Aorta (tissue), 5 donors: ENCODE measurements at regions not wholly inside any gene's neighbourhood (a gene's known extent, or its start where the extent isn't known, plus 50 kb on each side); places are given as distances from the start of the nearest gene placed in this dataset.
A peak's percentile ranks its signal among the peaks of the same experiment; 100 is the strongest.

Source experiments
- ATAC-seq: fragments of 200-7000 bp; cut with Tn5 transposase; one replicate; pipeline ENCODE4 v1.9.1; 2022; ENCODE audit warnings: moderate library complexity; ENCODE audit not compliant: low FRiP score
- DNase-seq, 2 donors: peaks; one replicate each; pipeline ENCODE4 v3.0.0-alpha.2; 2020
- H3K27ac ChIP-seq, 2 donors: one replicate each; pipeline ENCODE4 v1.5.1; 2013; ENCODE audit warnings: low read length in 2 of 2, mild to moderate bottlenecking in 2 of 2, moderate library complexity in 2 of 2, control low read depth in 1 of 2, inconsistent platforms in 1 of 2, low read depth in 1 of 2
- H3K27me3 ChIP-seq, 2 donors: one replicate each; pipeline ENCODE4 v1.6.1; 2013; ENCODE audit warnings: control low read depth in 1 of 2, low read length in 1 of 2, mild to moderate bottlenecking in 1 of 2, moderate library complexity in 1 of 2; ENCODE audit not compliant: insufficient read depth in 2 of 2, control insufficient read depth in 1 of 2
- H3K36me3 ChIP-seq, 2 donors: one replicate each; pipeline ENCODE4 v1.6.1; 2013; ENCODE audit warnings: control low read depth in 1 of 2, low read length in 1 of 2, mild to moderate bottlenecking in 1 of 2; ENCODE audit not compliant: insufficient read depth in 2 of 2, control insufficient read depth in 1 of 2
- H3K4me1 ChIP-seq, 2 donors: one replicate each; pipeline ENCODE4 v1.6.1; 2013; ENCODE audit warnings: low read length in 2 of 2, control low read depth in 1 of 2, mild to moderate bottlenecking in 1 of 2, moderate library complexity in 1 of 2; ENCODE audit not compliant: insufficient read depth in 2 of 2, control insufficient read depth in 1 of 2
- H3K4me3 ChIP-seq, 2 donors: one replicate each; pipeline ENCODE4 v1.5.1; 2013; ENCODE audit warnings: low read length in 2 of 2, control low read depth in 1 of 2, mild to moderate bottlenecking in 1 of 2
- H3K9me3 ChIP-seq: one replicate; pipeline ENCODE4 v1.6.1; 2013; ENCODE audit warnings: mild to moderate bottlenecking, low read length; ENCODE audit not compliant: control insufficient read depth
- WGBS, 2 donors: extraction: QIAGEN DNeasy Blood & Tissue Kit; methylation state at CpG; one replicate each; pipeline ENCODE4 v1.1.7; 2013; 5-methylcytosine and 5-hydroxymethylcytosine counted together
- intact Hi-C, 2 donors: fragments of 100-400 bp; cut with DNase I; formaldehyde crosslinking; loops; one replicate each; pipeline versions ENCODE4 v1.14.2 to v1.15.0; 2022
- donor health status: healthy with polysubstance abuse.
- donor health status: Bipolar disorder and iron deficiency.
- donor health status: DM: no; HTN: no; CAD: no.
- donor health status: DM: no; HTN: no; CAD: no.
- donor health status: DM: yes; HTN: yes; CAD: no.

DNA sequence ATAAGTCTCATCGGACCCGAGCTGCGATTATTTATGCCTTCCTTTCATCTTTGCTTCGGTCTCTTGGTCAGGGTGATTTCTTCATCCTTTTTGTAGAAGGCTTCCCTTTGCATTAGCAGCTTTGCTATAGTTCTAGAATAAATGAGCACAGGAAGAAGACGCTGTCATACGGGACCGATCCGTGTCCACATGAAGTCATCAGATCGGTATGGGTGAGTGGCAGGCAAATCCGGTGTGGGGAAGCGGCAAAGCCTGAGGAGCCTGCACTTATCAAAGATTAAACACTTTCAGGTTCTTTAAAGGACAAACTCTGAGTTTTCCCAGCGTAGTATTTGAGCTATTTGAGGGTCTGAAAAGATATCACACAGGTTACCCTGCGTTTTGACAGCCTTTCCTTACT is 119.3 kb downstream of the IRS2 start:
- no peak for DNase-seq
- H3K4me1 ChIP-seq, result no peaks in the 10 kb centered on the region
- no peak for ATAC-seq
- H3K36me3 ChIP-seq, result no peaks in the 10 kb centered on the region
- no peak overlapping the region for H3K4me3 ChIP-seq
- H3K27ac ChIP-seq, result no peak overlapping the region
- 28 to 31% methylated on average over 13 of the region's 13 CpGs for WGBS, 2 donors
- no peaks in the 10 kb centered on the region for H3K27me3 ChIP-seq
- no peaks in the 10 kb centered on the region for H3K9me3 ChIP-seq
- intact Hi-C loops, result no loop called here

DNA sequence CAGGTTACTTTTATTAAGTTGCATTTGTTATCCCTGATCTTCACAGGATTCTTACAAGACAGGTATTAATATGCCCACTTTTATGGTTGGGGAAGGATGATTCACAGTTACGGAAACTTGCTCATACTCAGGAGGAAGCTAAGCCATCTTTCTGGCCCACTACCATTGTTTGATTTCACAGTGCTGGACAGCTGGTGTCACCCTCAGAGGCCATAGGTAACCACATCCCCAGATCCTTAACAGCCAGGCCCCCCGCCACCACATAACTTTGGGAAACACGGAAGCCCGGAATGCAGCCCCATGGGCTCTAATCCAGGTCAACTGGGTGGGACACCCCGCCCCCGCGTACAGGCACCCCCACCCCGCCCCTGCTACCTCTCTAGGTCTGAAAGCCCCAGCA is 119.7 kb downstream of the IRS2 start:
- no peak for DNase-seq
- intact Hi-C loops, result no loop called here
- H3K27me3 ChIP-seq, result no peaks in the 10 kb centered on the region

DNA sequence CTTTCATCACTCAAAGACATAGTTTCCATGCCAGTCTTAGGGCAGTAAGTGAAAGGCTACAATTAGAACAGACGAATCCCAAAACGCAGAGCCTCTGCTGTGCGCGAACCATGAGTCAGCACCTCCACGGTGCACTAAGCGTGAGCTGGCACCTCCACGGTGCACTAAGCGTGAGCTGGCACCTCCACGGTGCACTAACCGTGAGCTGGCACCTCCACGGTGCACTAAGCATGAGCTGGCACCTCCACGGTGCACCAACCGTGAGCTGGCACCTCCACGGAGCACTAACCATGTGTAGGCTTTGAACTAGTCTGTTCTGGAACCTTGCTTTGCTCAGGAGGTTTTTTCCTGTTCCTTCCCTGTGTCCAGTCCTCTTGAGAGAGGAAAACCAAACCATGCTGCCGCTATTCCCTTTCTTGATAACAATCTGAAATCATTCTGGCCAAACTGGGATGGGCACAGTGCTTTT is 120.6 kb downstream of the IRS2 start:
- no peaks in the 10 kb centered on the region for H3K4me1 ChIP-seq
- H3K9me3 ChIP-seq, result no peaks in the 10 kb centered on the region
- no peaks in the 10 kb centered on the region for H3K36me3 ChIP-seq
- 92% methylated on average over 15 of the region's 15 CpGs for WGBS, 2 donors
- ATAC-seq (no peak), DNase-seq (no peak)
- H3K27ac ChIP-seq, result no peak overlapping the region
- H3K4me3 ChIP-seq, result no peak overlapping the region
- intact Hi-C loops, result no loop called here
- no peaks in the 10 kb centered on the region for H3K27me3 ChIP-seq

More for the DNA sequence above, 119.7 kb downstream of the IRS2 start:
- H3K9me3 ChIP-seq, result no peaks in the 10 kb centered on the region
- no peak for ATAC-seq
- H3K27ac ChIP-seq, result no peak overlapping the region
- no peaks in the 10 kb centered on the region for H3K36me3 ChIP-seq
- 70 to 71% methylated on average over 8 of the region's 8 CpGs for WGBS, 2 donors
- H3K4me1 ChIP-seq, result no peaks in the 10 kb centered on the region
- H3K4me3 ChIP-seq, result no peak overlapping the region

DNA sequence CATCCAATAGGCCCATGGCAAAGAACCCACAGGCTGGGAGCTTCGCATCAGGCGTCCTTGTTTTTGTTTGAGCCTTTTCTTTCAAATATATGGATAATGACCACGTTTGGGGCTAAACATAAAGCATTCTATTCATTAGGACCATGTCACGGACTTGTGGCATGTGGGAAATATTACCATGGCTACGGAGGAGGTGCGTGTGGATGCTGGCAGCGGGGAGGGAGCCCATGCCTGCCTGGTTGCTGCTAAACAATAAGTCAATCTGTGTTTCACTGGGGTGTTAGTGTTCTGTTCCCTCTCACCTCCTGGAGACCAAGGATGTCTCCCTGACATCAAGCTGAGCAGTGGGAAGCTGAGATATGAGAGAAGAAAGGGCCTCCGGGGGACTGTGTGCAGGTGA is 121.1 kb downstream of the IRS2 start:
- H3K27me3 ChIP-seq, result no peaks in the 10 kb centered on the region
- H3K4me1 ChIP-seq, result no peaks in the 10 kb centered on the region
- no peaks in the 10 kb centered on the region for H3K36me3 ChIP-seq
- 86 to 91% methylated on average over 8 of the region's 8 CpGs for WGBS, 2 donors
- ATAC-seq, result no peak
- H3K27ac ChIP-seq, result no peak overlapping the region
- no peaks in the 10 kb centered on the region for H3K9me3 ChIP-seq
- DNase-seq, result no peak
- H3K4me3 ChIP-seq, result no peak overlapping the region
- intact Hi-C loops, result no loop called here

DNA sequence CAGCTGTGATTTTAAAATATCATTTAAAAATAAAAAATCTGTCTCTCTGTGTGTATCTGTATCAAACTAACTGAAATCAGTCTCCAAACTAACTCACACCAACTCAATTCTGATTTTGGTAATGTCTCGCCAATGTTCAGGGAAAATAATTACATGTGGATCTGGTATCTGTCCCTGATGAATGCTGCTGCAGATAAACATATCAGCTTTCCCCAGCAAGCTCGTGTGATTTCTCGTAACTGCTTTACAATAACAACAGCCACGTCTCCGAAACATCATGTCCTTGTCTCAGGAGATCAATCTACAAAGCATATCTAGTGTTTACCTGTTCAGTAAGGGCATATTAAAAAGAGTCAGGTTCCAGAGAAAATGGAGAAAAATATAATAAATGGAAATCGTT is 129.0 kb downstream of the IRS2 start:
- no peak for DNase-seq
- Histone ChIP-seq H3K4me3 (no peak overlapping the region), H3K36me3 (no peaks in the 10 kb centered on the region), H3K9me3 (no peaks in the 10 kb centered on the region), H3K27me3 (no peaks in the 10 kb centered on the region), H3K27ac (no peak overlapping the region), H3K4me1 (no peaks in the 10 kb centered on the region)
- no peak for ATAC-seq
- WGBS, 2 donors, result 35 to 41% methylated on average over 6 of the region's 6 CpGs
- intact Hi-C loops, result no loop called here

DNA sequence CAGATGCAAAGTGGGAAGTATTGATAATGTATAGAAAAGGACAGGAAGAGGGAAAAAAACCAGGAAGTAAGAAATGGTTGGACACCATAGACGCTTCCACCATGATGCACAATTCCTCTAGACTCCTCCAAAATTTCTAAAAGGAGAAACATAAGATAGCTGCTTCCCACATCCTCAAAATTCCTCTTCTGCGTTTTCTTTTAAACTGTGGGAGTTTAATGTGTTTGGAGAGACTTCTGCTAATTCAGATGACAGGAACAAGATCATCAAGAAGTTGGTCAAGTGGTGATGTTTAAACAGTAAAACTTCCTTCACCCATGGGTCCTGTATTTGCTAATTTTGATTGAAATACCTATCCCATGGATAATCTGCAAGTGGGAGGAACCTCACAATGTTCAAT is 130.2 kb downstream of the IRS2 start:
- Histone ChIP-seq H3K4me1 (no peaks in the 10 kb centered on the region), H3K9me3 (no peaks in the 10 kb centered on the region), H3K27me3 (no peaks in the 10 kb centered on the region), H3K4me3 (no peak overlapping the region), H3K27ac (no peak overlapping the region), H3K36me3 (no peaks in the 10 kb centered on the region)
- ATAC-seq, result no peak
- intact Hi-C loops, result no loop called here
- no peak for DNase-seq
- 91 to 96% methylated on average over 2 of the region's 2 CpGs for WGBS, 2 donors

DNA sequence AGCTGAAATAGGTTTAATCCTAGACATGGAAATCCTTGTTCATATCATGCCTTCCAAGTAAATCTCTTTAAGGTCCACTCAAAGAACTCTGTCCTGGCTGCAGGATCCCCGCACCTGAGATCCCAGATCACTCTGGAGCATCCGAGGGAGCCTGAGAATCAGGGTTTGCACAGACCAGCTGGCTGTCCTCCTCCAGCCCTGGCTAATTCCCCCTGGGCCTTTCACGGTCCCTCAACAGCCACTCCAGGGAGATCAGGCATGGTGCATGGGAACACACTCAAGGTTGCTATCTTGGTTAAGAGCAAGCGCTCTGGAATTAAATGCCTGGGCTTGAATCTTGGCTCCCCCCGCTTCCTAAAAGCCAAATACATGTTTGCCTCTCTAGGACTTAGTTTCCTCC is 130.8 kb downstream of the IRS2 start:
- Histone ChIP-seq H3K4me1 (no peaks in the 10 kb centered on the region), H3K27ac (no peak overlapping the region), H3K4me3 (no peak overlapping the region), H3K9me3 (no peaks in the 10 kb centered on the region), H3K36me3 (no peaks in the 10 kb centered on the region), H3K27me3 (no peaks in the 10 kb centered on the region)
- ATAC-seq (no peak), DNase-seq (no peak)
- 87 to 92% methylated on average over 5 of the region's 5 CpGs for WGBS, 2 donors
- intact Hi-C loops, result no loop called here

DNA sequence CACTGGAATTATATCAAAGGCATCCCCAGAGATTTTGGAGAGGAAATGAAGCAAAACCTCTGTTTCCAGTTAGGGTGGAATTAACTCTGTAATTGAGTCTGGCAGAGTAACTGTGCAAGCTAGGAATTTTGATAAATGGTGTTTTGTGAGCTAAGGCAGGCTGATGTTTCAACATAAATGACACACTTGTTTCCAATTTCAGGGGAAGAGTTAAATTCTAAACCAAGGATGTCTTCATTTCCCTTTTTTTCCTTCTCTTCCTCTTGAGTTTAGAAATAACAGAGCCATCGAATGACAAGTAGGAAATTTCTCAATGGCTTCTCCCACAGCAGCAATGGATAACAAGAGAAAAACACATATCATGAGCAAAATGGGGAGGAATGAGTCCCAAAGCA is 131.2 kb downstream of the IRS2 start:
- DNase-seq (no peak), ATAC-seq (no peak)
- 60 to 84% methylated on average over 1 of the region's 1 CpG for WGBS, 2 donors
- intact Hi-C loops, result no loop called here
- Histone ChIP-seq H3K36me3 (no peaks in the 10 kb centered on the region), H3K27ac (no peak overlapping the region), H3K9me3 (no peaks in the 10 kb centered on the region), H3K27me3 (no peaks in the 10 kb centered on the region), H3K4me3 (no peak overlapping the region), H3K4me1 (no peaks in the 10 kb centered on the region)

DNA sequence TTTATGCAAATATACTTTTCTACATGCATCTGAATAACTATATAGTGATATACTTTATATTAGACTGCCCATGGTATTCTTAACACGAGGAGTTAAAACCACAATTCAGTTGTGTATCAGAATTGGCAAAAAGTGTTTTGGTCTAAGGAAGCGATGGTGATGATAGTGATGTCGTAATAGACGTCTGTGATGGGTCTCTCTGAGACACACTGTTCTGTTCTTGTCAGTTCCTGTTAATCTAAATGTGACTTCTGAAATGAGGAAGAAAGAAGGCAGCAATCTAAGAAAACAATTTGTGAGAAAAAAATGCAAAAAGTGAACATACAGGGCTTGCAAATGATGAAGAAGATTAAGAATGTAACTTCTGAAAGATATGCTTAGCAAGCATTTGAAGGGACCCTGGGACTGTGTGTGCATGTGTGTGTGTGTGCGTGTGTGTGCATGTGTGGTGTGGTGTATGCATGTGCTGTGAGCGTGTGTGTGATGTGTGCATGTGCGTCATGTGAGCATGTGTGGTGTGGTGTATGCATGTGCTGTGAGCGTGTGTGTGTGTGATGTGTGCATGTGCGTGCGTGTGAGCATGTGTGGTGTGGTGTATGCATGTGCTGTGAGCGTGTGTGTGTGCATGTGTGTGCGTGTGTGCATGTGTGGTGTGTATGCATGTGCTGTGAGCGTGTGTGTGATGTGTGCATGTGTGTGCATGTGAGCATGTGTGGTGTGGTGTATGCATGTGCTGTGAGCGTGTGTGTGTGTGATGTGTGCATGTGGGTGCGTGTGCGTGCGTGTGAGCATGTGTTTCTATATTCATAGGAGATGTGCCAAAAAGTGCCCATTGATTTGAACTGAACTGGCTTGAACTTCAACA is 131.8 kb downstream of the IRS2 start:
- Histone ChIP-seq H3K4me3 (no peak overlapping the region), H3K27ac (no peak overlapping the region), H3K36me3 (no peaks in the 10 kb centered on the region), H3K27me3 (no peaks in the 10 kb centered on the region), H3K9me3 (no peaks in the 10 kb centered on the region), H3K4me1 (no peaks in the 10 kb centered on the region)
- 85 to 88% methylated on average over 17 of the region's 17 CpGs for WGBS, 2 donors
- intact Hi-C loops, result no loop called here
- ATAC-seq, result peak; percentile 47
- no peak for DNase-seq
